H1 (cell line): ENCODE measurements at regions not wholly inside any gene's neighbourhood (a gene's known extent, or its start where the extent isn't known, plus 50 kb on each side); places are given as distances from the start of the nearest gene placed in this dataset.

Experiments
- CTCF ChIA-PET: fragments of 300-600 bp; sonication (Branson Sonifier 250); formaldehyde crosslinking; loops from one replicate; lab custom pipeline; 2021; ENCODE audit not compliant: partially characterized antibody; lab: Charles Lee
- POLR2A ChIA-PET: fragments of 300-600 bp; sonication (Branson Sonifier 250); formaldehyde crosslinking; loops from one replicate; lab custom pipeline; 2021; ENCODE audit warnings: inconsistent platforms; ENCODE audit not compliant: partially characterized antibody; lab: Charles Lee
- DNase-seq, 2 experiments: peaks; one replicate each; pipeline versions ENCODE4 v3.0.0 to v3.0.0-alpha.2; 2010 to 2022; ENCODE audit warnings: low spot score in 2 of 2, low read depth in 1 of 2, mixed read lengths in 1 of 2
- FAIRE-seq: peaks from 2 replicates; lab custom pipeline; 2011; peaks lifted over from hg19 to GRCh38; lab: Jason Lieb, UNC
- H2AFZ ChIP-seq: 2 replicates; pipeline ENCODE4 v1.8.1; 2012; ENCODE audit warnings: low read length, inconsistent platforms
- H2AK5ac ChIP-seq: 2 replicates; pipeline ENCODE4 v1.6.1; 2013; ENCODE audit warnings: low read depth, low read length
- H2BK120ac ChIP-seq: replicated peaks from 2 replicates; pipeline ENCODE3; 2013; ENCODE audit warnings: low read depth, low read length, inconsistent platforms
- H2BK12ac ChIP-seq: 2 replicates; pipeline ENCODE4 v1.6.1; 2013; ENCODE audit warnings: low read depth, low read length
- H2BK15ac ChIP-seq: 2 replicates; pipeline ENCODE4 v1.6.1; 2013; ENCODE audit warnings: low read length
- H2BK20ac ChIP-seq: 2 replicates; pipeline ENCODE4 v1.6.1; 2013; ENCODE audit warnings: low read length
- H2BK5ac ChIP-seq: 2 replicates; pipeline ENCODE4 v1.6.1; 2013; ENCODE audit warnings: low read depth, low read length
- H3K14ac ChIP-seq: 2 replicates; pipeline ENCODE4 v1.6.1; 2013; ENCODE audit warnings: inconsistent platforms; ENCODE audit not compliant: insufficient read length
- H3K18ac ChIP-seq: 2 replicates; pipeline ENCODE4 v1.6.1; 2013; ENCODE audit warnings: low read length; ENCODE audit errors: extremely low read depth
- H3K23ac ChIP-seq: 2 replicates; pipeline ENCODE4 v1.6.1; 2013; ENCODE audit warnings: inconsistent platforms; ENCODE audit not compliant: insufficient read length
- H3K23me2 ChIP-seq: 2 replicates; pipeline ENCODE4 v1.6.1; 2013; ENCODE audit warnings: low read depth, low read length
- H3K27ac ChIP-seq: 2 replicates; pipeline ENCODE4 v1.6.1; 2011; ENCODE audit warnings: low read depth, low read length, inconsistent platforms
- H3K27me3 ChIP-seq, 4 experiments: replicated peaks in 1 of 4; 1 replicate in 1 of 4; 2 replicates in 3 of 4; pipeline versions ENCODE4 v1.6.1 to v1.8.1; 2011 to 2013; ENCODE audit warnings: low read length in 3 of 4, mild to moderate bottlenecking in 3 of 4, inconsistent platforms in 2 of 4, mixed read lengths in 2 of 4, moderate library complexity in 1 of 4; ENCODE audit not compliant: control insufficient read depth in 3 of 4, insufficient read depth in 3 of 4; ENCODE audit errors: extremely low read depth in 1 of 4
- H3K36me3 ChIP-seq, 4 experiments: 2 replicates each; pipeline versions ENCODE4 v1.6.1 to v1.8.1; 2011 to 2013; ENCODE audit warnings: mild to moderate bottlenecking in 4 of 4, low read length in 3 of 4, moderate library complexity in 2 of 4, control low read depth in 1 of 4, inconsistent platforms in 1 of 4; ENCODE audit not compliant: insufficient read depth in 4 of 4, control insufficient read depth in 2 of 4
- H3K4ac ChIP-seq: replicated peaks from 2 replicates; pipeline ENCODE3; 2013; ENCODE audit warnings: low read length, low read depth, mixed read lengths, inconsistent platforms; ENCODE audit not compliant: insufficient read length
- H3K4me1 ChIP-seq, 4 experiments: replicated peaks in 1 of 4; 1 replicate in 1 of 4; 2 replicates in 3 of 4; pipeline versions ENCODE4 v1.6.1 to v1.8.1; 2011 to 2013; ENCODE audit warnings: low read length in 3 of 4, inconsistent platforms in 2 of 4, mixed read lengths in 1 of 4; ENCODE audit not compliant: insufficient read depth in 4 of 4, control insufficient read depth in 3 of 4
- H3K4me2 ChIP-seq, 2 experiments: 2 replicates each; pipeline versions ENCODE4 v1.6.1 to v1.8.1; 2011 to 2013; ENCODE audit warnings: low read depth in 2 of 2, low read length in 2 of 2, control low read depth in 1 of 2, inconsistent platforms in 1 of 2, mild to moderate bottlenecking in 1 of 2; ENCODE audit not compliant: insufficient read depth in 1 of 2
- H3K4me3 ChIP-seq, 4 experiments: fragments of 200-600, 300-600 bp in 1 of 4; sonication (generic), shearing (Covaris generic), sonication (Bioruptor Twin) in 1 of 4; 2 replicates each; pipeline versions ENCODE4 v1.5.1 to v1.8.1; 2011 to 2016; ENCODE audit warnings: low read length in 4 of 4, low read depth in 3 of 4, control low read depth in 2 of 4, inconsistent platforms in 2 of 4, mild to moderate bottlenecking in 2 of 4, mixed read lengths in 1 of 4, moderate library complexity in 1 of 4; ENCODE audit not compliant: insufficient read depth in 2 of 4; ENCODE audit errors: extremely low read depth in 1 of 4
- H3K56ac ChIP-seq: replicated peaks from 2 replicates; pipeline ENCODE3; 2013; ENCODE audit warnings: low read depth, mild to moderate bottlenecking, mixed read lengths, low read length, inconsistent platforms; ENCODE audit not compliant: insufficient read length
- H3K79me1 ChIP-seq: 2 replicates; pipeline ENCODE4 v1.6.1; 2013; ENCODE audit warnings: low read depth, low read length, control low read depth
- H3K79me2 ChIP-seq, 2 experiments: 2 replicates each; pipeline versions ENCODE4 v1.6.1 to v1.8.1; 2012 to 2013; ENCODE audit warnings: low read length in 2 of 2, mild to moderate bottlenecking in 2 of 2, inconsistent platforms in 1 of 2; ENCODE audit not compliant: insufficient read depth in 2 of 2, control insufficient read depth in 1 of 2
- H3K9ac ChIP-seq, 4 experiments: replicated peaks in 1 of 4; 1 replicate in 1 of 4; 2 replicates in 3 of 4; pipeline versions ENCODE4 v1.6.1 to v1.8.1; 2011 to 2013; ENCODE audit warnings: low read depth in 3 of 4, low read length in 3 of 4, control low read depth in 2 of 4, mild to moderate bottlenecking in 2 of 4, moderate library complexity in 2 of 4, inconsistent platforms in 1 of 4; ENCODE audit errors: extremely low read depth in 1 of 4
- H3K9me3 ChIP-seq, 2 experiments: 2 replicates each; pipeline versions ENCODE4 v1.6.1 to v1.8.1; 2012 to 2013; ENCODE audit warnings: mild to moderate bottlenecking in 2 of 2, moderate library complexity in 2 of 2, control low read depth in 1 of 2, inconsistent platforms in 1 of 2, low read depth in 1 of 2, low read length in 1 of 2, mixed read lengths in 1 of 2; ENCODE audit not compliant: insufficient read depth in 2 of 2
- H4K20me1 ChIP-seq, 2 experiments: replicated peaks in 1 of 2; 2 replicates each; pipeline versions ENCODE3 to v1.8.1; 2011 to 2013; ENCODE audit warnings: inconsistent platforms in 2 of 2, low read length in 2 of 2, mild to moderate bottlenecking in 1 of 2; ENCODE audit not compliant: insufficient read depth in 2 of 2, control insufficient read depth in 1 of 2
- H4K5ac ChIP-seq: 2 replicates; pipeline ENCODE4 v1.6.1; 2013; ENCODE audit warnings: low read length, low read depth, mixed read lengths, inconsistent platforms; ENCODE audit not compliant: insufficient read length
- H4K8ac ChIP-seq: 2 replicates; pipeline ENCODE4 v1.8.0; 2013; ENCODE audit warnings: mild to moderate bottlenecking, moderate library complexity, low read length, inconsistent platforms; ENCODE audit not compliant: insufficient read depth; ENCODE audit errors: extremely low read depth
- H4K91ac ChIP-seq: replicated peaks from 2 replicates; pipeline ENCODE3; 2013; ENCODE audit warnings: low read length, mixed read lengths, inconsistent platforms; ENCODE audit not compliant: insufficient read length
- CREB1 ChIP-seq: IDR thresholded peaks from 2 replicates; pipeline ENCODE4 v1.6.1; 2012; ENCODE audit warnings: inconsistent platforms
- NRF1 ChIP-seq: IDR thresholded peaks from 2 replicates; pipeline ENCODE4 v1.6.1; 2011; ENCODE audit warnings: mild to moderate bottlenecking, low read depth, low read length, improper control_type of control experiment
- SAP30 ChIP-seq: fragments of 300-600 bp; sonication (generic); IDR thresholded peaks from 2 replicates; pipeline ENCODE4 v1.7.1; 2012; ENCODE audit warnings: low read length, moderate library complexity, mild to moderate bottlenecking, inconsistent platforms; ENCODE audit not compliant: insufficient read depth, insufficient replicate concordance
- WGBS, 2 experiments: shearing (Covaris generic) in 1 of 2; methylation state at CpG; one replicate each; pipeline versions ENCODE4 v1.1.6 to v1.1.7; 2013 to 2015; ENCODE audit warnings: low lambda C conversion rate in 2 of 2, mixed read lengths in 2 of 2, inconsistent platforms in 1 of 2, low coverage in 1 of 2, missing lambda C conversion rate in 1 of 2; ENCODE audit not compliant: insufficient replicate concordance in 2 of 2, insufficient coverage in 1 of 2, insufficient read length in 1 of 2; ENCODE audit errors: extremely low coverage in 1 of 2, missing lambda C conversion rate in 1 of 2; 5-methylcytosine and 5-hydroxymethylcytosine counted together
- TF ChIP-seq, protein P1 (sequence below), 3 experiments: IDR thresholded peaks; 1 replicate in 2 of 3; 2 replicates in 1 of 3; pipeline versions ENCODE4 v1.5.1 to v1.6.1; 2011; ENCODE audit warnings: low read length in 3 of 3, mild to moderate bottlenecking in 3 of 3, inconsistent platforms in 2 of 3, low read depth in 1 of 3, moderate library complexity in 1 of 3; ENCODE audit not compliant: insufficient read depth in 1 of 3; ENCODE audit errors: control extremely low read depth in 1 of 3

DNA sequence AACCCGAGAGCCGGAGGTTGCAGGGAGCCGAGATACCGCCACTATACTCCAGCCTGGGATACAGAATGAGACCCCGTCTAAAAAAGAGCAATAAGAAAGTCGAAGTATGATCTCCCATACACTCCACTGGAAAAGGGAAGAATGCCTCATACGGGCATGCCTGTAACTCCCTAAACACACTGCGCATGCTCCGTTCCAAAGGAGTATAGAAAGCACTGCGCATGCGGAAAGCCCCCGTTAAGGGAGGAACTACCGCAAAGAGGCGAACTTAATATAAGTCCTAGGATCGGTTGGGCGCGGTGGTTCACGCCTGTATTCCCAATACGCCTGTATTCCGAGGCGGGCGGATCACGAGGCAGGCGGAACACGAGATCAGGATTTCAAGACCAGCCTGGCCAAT, 313.1 kb upstream of the ERCC4 start:
- Histone ChIP-seq H3K27ac (no peak overlapping the region), H3K9me3 (no peaks in the 10 kb centered on the region), H4K5ac (no peak overlapping the region), H2BK15ac (no peak overlapping the region), H2BK5ac (no peak overlapping the region), H3K27me3 (no peaks in the 10 kb centered on the region), H3K4me3 (no peak overlapping the region), H4K91ac (no peak overlapping the region), H4K8ac (no peak overlapping the region), H2BK20ac (0 out of 2 replicates have a peak overlapping the region, but pooled peaks have one; percentile 66), H3K4me1 (peaks cover 0 to 12% (median 7%) of the 10 kb centered on the region in 4 experiments; a peak in 5 of 7 replicates), H2AFZ (no peak overlapping the region), H3K4me2 (no peak overlapping the region), H3K79me2 (no peaks in the 10 kb centered on the region), H2BK12ac (no peak overlapping the region), H4K20me1 (no peaks in the 10 kb centered on the region), H3K4ac (peak overlapping the region; percentile 72), H3K79me1 (no peaks in the 10 kb centered on the region), H2BK120ac (no peak overlapping the region), H3K9ac (no peak overlapping the region), H2AK5ac (no peak overlapping the region), H3K23ac (no peak overlapping the region), H3K36me3 (no peaks in the 10 kb centered on the region), H3K56ac (no peak overlapping the region), H3K23me2 (peaks cover 2% of the 10 kb centered on the region; the same call in 1 of the 2 replicates), H3K18ac (no peak overlapping the region), H3K14ac (no peak overlapping the region)
- POLR2A ChIA-PET, result no interaction called here
- 94% methylated on average over 25 of the region's 25 CpGs; no CpG with 5 or more reads in 1 of the 2 experiments for WGBS, 2 experiments
- no peak for FAIRE-seq
- no peak for TF ChIP-seq SAP30
- TF ChIP-seq, protein P1, sequence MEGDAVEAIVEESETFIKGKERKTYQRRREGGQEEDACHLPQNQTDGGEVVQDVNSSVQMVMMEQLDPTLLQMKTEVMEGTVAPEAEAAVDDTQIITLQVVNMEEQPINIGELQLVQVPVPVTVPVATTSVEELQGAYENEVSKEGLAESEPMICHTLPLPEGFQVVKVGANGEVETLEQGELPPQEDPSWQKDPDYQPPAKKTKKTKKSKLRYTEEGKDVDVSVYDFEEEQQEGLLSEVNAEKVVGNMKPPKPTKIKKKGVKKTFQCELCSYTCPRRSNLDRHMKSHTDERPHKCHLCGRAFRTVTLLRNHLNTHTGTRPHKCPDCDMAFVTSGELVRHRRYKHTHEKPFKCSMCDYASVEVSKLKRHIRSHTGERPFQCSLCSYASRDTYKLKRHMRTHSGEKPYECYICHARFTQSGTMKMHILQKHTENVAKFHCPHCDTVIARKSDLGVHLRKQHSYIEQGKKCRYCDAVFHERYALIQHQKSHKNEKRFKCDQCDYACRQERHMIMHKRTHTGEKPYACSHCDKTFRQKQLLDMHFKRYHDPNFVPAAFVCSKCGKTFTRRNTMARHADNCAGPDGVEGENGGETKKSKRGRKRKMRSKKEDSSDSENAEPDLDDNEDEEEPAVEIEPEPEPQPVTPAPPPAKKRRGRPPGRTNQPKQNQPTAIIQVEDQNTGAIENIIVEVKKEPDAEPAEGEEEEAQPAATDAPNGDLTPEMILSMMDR (IDR thresholded peaks at IDR 0.05; ENCODE audit: control extremely low read depth in 1 of 3, insufficient read depth in 1 of 3, low read depth in 1 of 3, low read length in 3 of 3), result no peak
- TF ChIP-seq NRF1, result no peak
- no peak for TF ChIP-seq CREB1
- CTCF ChIA-PET, result no interaction called here
- no peak for DNase-seq
